Ovary (tissue), 3 donors: ENCODE measurements at regions not wholly inside any gene's neighbourhood (a gene's known extent, or its start where the extent isn't known, plus 50 kb on each side); places are given as distances from the start of the nearest gene placed in this dataset.

Experiments used
- CTCF ChIP-seq, 3 donors: fragments of 450-650 bp in 2 of 3; fragments of 200-600 bp in 1 of 3; IDR thresholded peaks; one replicate each; pipeline versions ENCODE4 v1.5.1 to v1.8.0; 2016 to 2022; ENCODE audit warnings: antibody characterized with exemption in 3 of 3, mild to moderate bottlenecking in 1 of 3
- EP300 ChIP-seq: sonication (generic); formaldehyde crosslinking; IDR thresholded peaks from one replicate; pipeline ENCODE4 v1.6.1; 2017; ENCODE audit warnings: antibody characterized with exemption
- POLR2A ChIP-seq: fragments of 450-650 bp; IDR thresholded peaks from one replicate; pipeline ENCODE4 v1.6.1; 2017; ENCODE audit warnings: antibody characterized with exemption, mild to moderate bottlenecking, moderate library complexity
- donor health status: DM: no; HTN: no; CAD: no.

DNA sequence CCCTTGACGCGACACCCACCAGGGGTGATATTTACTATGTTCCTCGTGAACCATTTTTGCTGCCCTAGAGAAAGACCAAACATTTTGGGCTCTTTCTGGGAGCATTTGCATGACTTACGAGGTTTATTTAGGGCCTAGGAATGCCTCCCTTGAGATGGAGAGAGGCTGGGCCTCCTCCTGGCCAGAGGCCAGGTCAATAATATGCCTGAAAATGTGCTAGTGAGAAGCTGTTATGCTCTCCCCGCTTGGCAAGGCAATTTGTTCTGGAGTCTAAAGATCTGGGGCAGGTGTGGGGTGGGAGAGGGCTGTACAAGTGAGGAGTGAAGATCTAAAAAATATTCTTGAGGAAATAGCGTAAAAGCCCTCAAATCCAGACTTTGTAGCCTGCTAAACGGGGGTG is 587.3 kb upstream of the CDH5 start:
- TF ChIP-seq CTCF (IDR thresholded peaks at IDR 0.05) (no peak), EP300 (no peak), POLR2A (no peak)
